Progenitor cell of endocrine pancreas (in vitro differentiated cells): ENCODE measurements at regions not wholly inside any gene's neighbourhood (a gene's known extent, or its start where the extent isn't known, plus 50 kb on each side); places are given as distances from the start of the nearest gene placed in this dataset.

Experiments used
- DNase-seq: peaks from one replicate; pipeline ENCODE4 v3.0.0; 2021; ENCODE audit warnings: low spot score; ENCODE audit not compliant: unreplicated experiment
- H3K27ac Mint-ChIP-seq: 2 replicates; pipeline ENCODE4 v1.8.0; 2021; ENCODE audit warnings: mild to moderate bottlenecking, moderate library complexity, mixed read lengths
- H3K27me3 Mint-ChIP-seq: 2 replicates; pipeline ENCODE4 v1.8.0; 2021; ENCODE audit warnings: mixed read lengths
- H3K36me3 Mint-ChIP-seq: 2 replicates; pipeline ENCODE4 v1.8.0; 2022; ENCODE audit warnings: mixed read lengths; ENCODE audit not compliant: insufficient read depth
- H3K4me1 Mint-ChIP-seq: 2 replicates; pipeline ENCODE4 v1.8.0; 2021; ENCODE audit warnings: low read depth, mixed read lengths
- H3K4me3 Mint-ChIP-seq: 2 replicates; pipeline ENCODE4 v1.8.0; 2021; ENCODE audit warnings: low read depth, mild to moderate bottlenecking, moderate library complexity, mixed read lengths
- H3K9me3 Mint-ChIP-seq: 2 replicates; pipeline ENCODE4 v1.8.0; 2021; ENCODE audit warnings: low read depth, mixed read lengths
- TF ChIP-seq, protein P1 (sequence below): fragments of 200-600 bp; sonication (generic); IDR thresholded peaks from one replicate; pipeline ENCODE4 v1.5.0; 2021; ENCODE audit warnings: antibody characterized with exemption, mild to moderate bottlenecking; ENCODE audit not compliant: unreplicated experiment

GRCh38 chr4:34279011-34279410 lies 1965.3 kb downstream of the ARAP2 start:
- Mint-ChIP-seq H3K36me3 (no peaks in the 10 kb centered on the region), H3K27ac (no peak overlapping the region), H3K27me3 (no peaks in the 10 kb centered on the region), H3K9me3 (peaks cover 29% of the 10 kb centered on the region), H3K4me3 (no peak overlapping the region), H3K4me1 (peaks cover 2% of the 10 kb centered on the region)
- TF ChIP-seq, protein P1, sequence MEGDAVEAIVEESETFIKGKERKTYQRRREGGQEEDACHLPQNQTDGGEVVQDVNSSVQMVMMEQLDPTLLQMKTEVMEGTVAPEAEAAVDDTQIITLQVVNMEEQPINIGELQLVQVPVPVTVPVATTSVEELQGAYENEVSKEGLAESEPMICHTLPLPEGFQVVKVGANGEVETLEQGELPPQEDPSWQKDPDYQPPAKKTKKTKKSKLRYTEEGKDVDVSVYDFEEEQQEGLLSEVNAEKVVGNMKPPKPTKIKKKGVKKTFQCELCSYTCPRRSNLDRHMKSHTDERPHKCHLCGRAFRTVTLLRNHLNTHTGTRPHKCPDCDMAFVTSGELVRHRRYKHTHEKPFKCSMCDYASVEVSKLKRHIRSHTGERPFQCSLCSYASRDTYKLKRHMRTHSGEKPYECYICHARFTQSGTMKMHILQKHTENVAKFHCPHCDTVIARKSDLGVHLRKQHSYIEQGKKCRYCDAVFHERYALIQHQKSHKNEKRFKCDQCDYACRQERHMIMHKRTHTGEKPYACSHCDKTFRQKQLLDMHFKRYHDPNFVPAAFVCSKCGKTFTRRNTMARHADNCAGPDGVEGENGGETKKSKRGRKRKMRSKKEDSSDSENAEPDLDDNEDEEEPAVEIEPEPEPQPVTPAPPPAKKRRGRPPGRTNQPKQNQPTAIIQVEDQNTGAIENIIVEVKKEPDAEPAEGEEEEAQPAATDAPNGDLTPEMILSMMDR = no peak
- DNase-seq = no peak

- Mint-ChIP-seq H3K9me3 (peaks cover 29% of the 10 kb centered on the region), H3K4me1 (peaks cover 2% of the 10 kb centered on the region), H3K27me3 (no peaks in the 10 kb centered on the region), H3K4me3 (no peak overlapping the region), H3K36me3 (no peaks in the 10 kb centered on the region), H3K27ac (no peak overlapping the region)
- DNase-seq = no peak
- TF ChIP-seq, protein P1 = no peak
Measured at GRCh38 chr4:34280131-34280530, 1964.2 kb downstream of the ARAP2 start.

- H3K27ac Mint-ChIP-seq = no peak overlapping the region
- H3K27me3 Mint-ChIP-seq = no peaks in the 10 kb centered on the region
- no peak for DNase-seq
- no peaks in the 10 kb centered on the region for H3K36me3 Mint-ChIP-seq
- peaks cover 20% of the 10 kb centered on the region for H3K9me3 Mint-ChIP-seq
- peaks cover 2% of the 10 kb centered on the region for H3K4me1 Mint-ChIP-seq
- TF ChIP-seq, protein P1 = no peak
- H3K4me3 Mint-ChIP-seq = no peak overlapping the region
Measured at GRCh38 chr4:34281826-34282225, 1962.5 kb downstream of the ARAP2 start.

- H3K4me1 Mint-ChIP-seq = no peaks in the 10 kb centered on the region
- DNase-seq = no peak
Measured at GRCh38 chr4:34289489-34289888, 1954.8 kb downstream of the ARAP2 start.

GRCh38 chr4:34289962-34290361 lies 1954.4 kb downstream of the ARAP2 start:
- Mint-ChIP-seq H3K36me3 (no peaks in the 10 kb centered on the region), H3K27ac (no peak overlapping the region), H3K27me3 (no peaks in the 10 kb centered on the region), H3K4me1 (no peaks in the 10 kb centered on the region), H3K9me3 (no peaks in the 10 kb centered on the region), H3K4me3 (no peak overlapping the region)
- DNase-seq = no peak
- TF ChIP-seq, protein P1 = no peak

More at GRCh38 chr4:34289489-34289888, 1954.8 kb downstream of the ARAP2 start:
- H3K27ac Mint-ChIP-seq = no peak overlapping the region
- TF ChIP-seq, protein P1 = no peak
- no peaks in the 10 kb centered on the region for H3K27me3 Mint-ChIP-seq
- no peak overlapping the region for H3K4me3 Mint-ChIP-seq
- H3K9me3 Mint-ChIP-seq = no peaks in the 10 kb centered on the region
- no peaks in the 10 kb centered on the region for H3K36me3 Mint-ChIP-seq
